Thyroid gland (tissue), 4 donors: ENCODE measurements at regions not wholly inside any gene's neighbourhood (a gene's known extent, or its start where the extent isn't known, plus 50 kb on each side); places are given as distances from the start of the nearest gene placed in this dataset.

Experiments
- DNase-seq, 2 donors: peaks; one replicate each; pipeline ENCODE4 v3.0.0-alpha.2; 2019
- H3K27ac ChIP-seq, 3 donors: fragments of 200-600 bp; sonication (generic); 1 replicate in 2 of 3; 2 replicates in 1 of 3; pipeline ENCODE4 v1.5.1; 2016 to 2019; ENCODE audit warnings: mild to moderate bottlenecking in 1 of 3, moderate library complexity in 1 of 3
- H3K27me3 ChIP-seq: fragments of 200-600 bp; sonication (generic); one replicate; pipeline ENCODE4 v1.5.1; 2019
- H3K36me3 ChIP-seq, 2 donors: fragments of 200-600 bp; sonication (generic); one replicate each; pipeline ENCODE4 v1.5.1; 2016 to 2019
- H3K4me1 ChIP-seq, 2 donors: fragments of 200-600 bp; sonication (generic); one replicate each; pipeline ENCODE4 v1.5.1; 2017 to 2019
- H3K4me3 ChIP-seq, 3 donors: fragments of 200-600 bp; sonication (generic); replicated peaks in 1 of 3; 1 replicate in 2 of 3; 2 replicates in 1 of 3; pipeline ENCODE4 v1.5.1; 2016; ENCODE audit warnings: mild to moderate bottlenecking in 1 of 3
- H3K9me3 ChIP-seq: fragments of 200-600 bp; sonication (generic); one replicate; pipeline ENCODE4 v1.5.1; 2017
- POLR2A ChIP-seq, 2 donors: fragments of 450-650 bp; IDR thresholded peaks; one replicate each; pipeline ENCODE4 v1.6.1; 2017; ENCODE audit warnings: antibody characterized with exemption in 2 of 2, mild to moderate bottlenecking in 2 of 2, moderate library complexity in 1 of 2
- WGBS, 2 donors: methylation state at CpG; one replicate each; pipeline ENCODE4 v1.1.5; 2017; 5-methylcytosine and 5-hydroxymethylcytosine counted together
- intact Hi-C: fragments of 100-400 bp; cut with DNase I; formaldehyde crosslinking; loops from one replicate; pipeline ENCODE4 v1.15.1; 2023
- TF ChIP-seq, protein P1 (sequence below), 6 experiments: fragments of 200-600 bp in 3 of 6; fragments of 450-650 bp in 3 of 6; sonication (generic) in 3 of 6; IDR thresholded peaks; one replicate each; pipeline ENCODE4 v1.5.1; 2016 to 2019; ENCODE audit warnings: antibody characterized with exemption in 6 of 6, mild to moderate bottlenecking in 2 of 6, inconsistent platforms in 1 of 6, moderate library complexity in 1 of 6

DNA sequence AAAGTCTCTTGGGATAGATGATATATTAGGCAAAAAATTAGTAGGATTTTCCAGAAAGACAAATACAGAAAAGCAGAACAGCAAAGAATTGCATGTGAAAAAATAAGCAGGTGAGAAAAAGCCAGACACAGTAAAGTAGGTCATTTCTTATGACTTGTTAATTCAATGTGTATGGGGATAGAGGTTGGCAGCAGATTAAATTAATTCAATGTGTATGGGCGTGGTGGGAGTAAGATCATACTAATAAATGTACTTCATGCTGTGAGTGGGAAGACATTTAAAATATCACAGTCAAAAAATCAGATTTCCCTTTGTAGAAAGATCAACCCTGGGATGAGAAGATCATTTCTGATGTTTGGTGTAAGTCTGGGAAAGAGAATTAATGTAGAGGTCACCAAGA lies 1146.4 kb upstream of the INTU start:
- no peaks in the 10 kb centered on the region for H3K36me3 ChIP-seq
- no peaks in the 10 kb centered on the region for H3K4me1 ChIP-seq
- H3K27me3 ChIP-seq: no peaks in the 10 kb centered on the region
- no peak overlapping the region for H3K27ac ChIP-seq
- H3K4me3 ChIP-seq: no peak overlapping the region
- H3K9me3 ChIP-seq: no peaks in the 10 kb centered on the region
- intact Hi-C loops: no loop called here
- WGBS, 2 donors: 79 to 84% methylated on average over 1 of the region's 1 CpG
- no peak for DNase-seq
- TF ChIP-seq POLR2A (IDR thresholded peaks at IDR 0.05): no peak
- TF ChIP-seq, protein P1, sequence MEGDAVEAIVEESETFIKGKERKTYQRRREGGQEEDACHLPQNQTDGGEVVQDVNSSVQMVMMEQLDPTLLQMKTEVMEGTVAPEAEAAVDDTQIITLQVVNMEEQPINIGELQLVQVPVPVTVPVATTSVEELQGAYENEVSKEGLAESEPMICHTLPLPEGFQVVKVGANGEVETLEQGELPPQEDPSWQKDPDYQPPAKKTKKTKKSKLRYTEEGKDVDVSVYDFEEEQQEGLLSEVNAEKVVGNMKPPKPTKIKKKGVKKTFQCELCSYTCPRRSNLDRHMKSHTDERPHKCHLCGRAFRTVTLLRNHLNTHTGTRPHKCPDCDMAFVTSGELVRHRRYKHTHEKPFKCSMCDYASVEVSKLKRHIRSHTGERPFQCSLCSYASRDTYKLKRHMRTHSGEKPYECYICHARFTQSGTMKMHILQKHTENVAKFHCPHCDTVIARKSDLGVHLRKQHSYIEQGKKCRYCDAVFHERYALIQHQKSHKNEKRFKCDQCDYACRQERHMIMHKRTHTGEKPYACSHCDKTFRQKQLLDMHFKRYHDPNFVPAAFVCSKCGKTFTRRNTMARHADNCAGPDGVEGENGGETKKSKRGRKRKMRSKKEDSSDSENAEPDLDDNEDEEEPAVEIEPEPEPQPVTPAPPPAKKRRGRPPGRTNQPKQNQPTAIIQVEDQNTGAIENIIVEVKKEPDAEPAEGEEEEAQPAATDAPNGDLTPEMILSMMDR (IDR thresholded peaks at IDR 0.05): no peak

DNA sequence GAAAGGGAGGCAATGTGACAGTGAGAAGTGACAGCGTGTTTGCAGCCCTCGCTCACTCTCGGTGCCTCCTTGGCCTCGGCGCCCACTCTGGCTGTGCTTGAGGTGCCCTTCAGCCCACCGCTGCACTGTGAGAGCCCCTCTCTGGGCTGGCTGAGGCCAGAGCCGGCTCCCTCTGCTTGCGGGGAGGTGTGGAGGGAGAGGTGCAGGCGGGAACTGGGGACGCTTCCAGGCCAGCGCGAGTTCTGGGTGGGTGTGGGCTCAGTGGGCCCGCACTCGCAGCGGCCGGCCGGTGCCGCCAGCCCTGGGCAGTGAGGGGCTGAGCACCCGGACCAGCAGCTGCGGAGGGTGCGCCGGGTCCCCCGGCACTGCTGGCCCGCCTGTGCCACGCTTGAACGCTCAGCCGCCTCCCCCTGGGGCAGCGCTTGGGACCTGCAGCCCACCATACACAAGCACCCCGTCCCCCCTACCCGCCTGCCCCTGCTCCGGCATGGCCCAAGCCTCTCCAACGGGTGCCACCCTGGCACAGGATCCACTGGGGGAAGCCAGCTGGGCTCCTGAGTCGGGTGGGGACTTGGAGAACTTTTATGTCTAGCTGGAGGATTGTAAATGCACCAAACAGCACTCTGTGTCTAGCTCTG lies 1142.8 kb upstream of the INTU start:
- 95% methylated on average over 22 to 23 of the region's 33 CpGs for WGBS, 2 donors
- intact Hi-C loops: no loop called here
- no peaks in the 10 kb centered on the region for H3K27me3 ChIP-seq

DNA sequence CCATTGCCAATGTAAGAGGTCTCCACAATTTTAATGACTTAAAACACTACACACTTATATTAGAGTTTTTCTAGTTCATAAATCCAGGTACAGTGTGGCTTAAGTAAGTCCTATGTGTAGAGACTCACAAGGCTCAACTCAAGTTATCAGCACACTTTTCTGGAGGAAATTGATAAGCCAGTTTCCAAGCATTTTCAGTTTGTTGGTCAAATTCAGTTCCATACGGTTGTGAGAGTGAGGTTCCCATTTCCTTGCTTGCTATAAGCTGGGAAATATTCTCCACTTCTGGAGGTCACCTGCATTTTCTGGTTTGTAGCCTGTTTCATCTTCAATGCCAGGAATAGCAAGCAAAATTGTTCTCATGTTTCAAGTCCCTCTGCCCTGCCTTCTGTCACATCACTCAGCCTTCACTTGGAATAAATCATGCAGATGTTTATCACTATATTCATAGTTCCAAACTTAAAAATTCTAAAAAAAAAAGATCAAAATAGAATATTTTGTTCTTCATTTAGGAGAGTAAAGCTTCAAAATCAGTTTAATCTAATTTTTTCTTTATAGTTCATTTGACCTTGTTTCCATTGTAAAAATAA lies 1137.5 kb upstream of the INTU start:
- 76 to 87% methylated on average over 1 of the region's 1 CpG for WGBS, 2 donors
- Histone ChIP-seq H3K36me3 (no peaks in the 10 kb centered on the region), H3K27ac (no peak overlapping the region), H3K9me3 (no peaks in the 10 kb centered on the region), H3K4me1 (no peaks in the 10 kb centered on the region), H3K27me3 (no peaks in the 10 kb centered on the region), H3K4me3 (no peak overlapping the region)
- no peak for DNase-seq
- intact Hi-C loops: no loop called here
- no peak for TF ChIP-seq POLR2A (IDR thresholded peaks at IDR 0.05)
- TF ChIP-seq, protein P1 (IDR thresholded peaks at IDR 0.05): no peak

More for the DNA sequence above, 1142.8 kb upstream of the INTU start:
- no peak for DNase-seq
- no peak overlapping the region for H3K4me3 ChIP-seq
- TF ChIP-seq, protein P1 (IDR thresholded peaks at IDR 0.05): no peak
- TF ChIP-seq POLR2A (IDR thresholded peaks at IDR 0.05): no peak
- no peak overlapping the region for H3K27ac ChIP-seq
- no peaks in the 10 kb centered on the region for H3K9me3 ChIP-seq
- H3K36me3 ChIP-seq: no peaks in the 10 kb centered on the region
- no peaks in the 10 kb centered on the region for H3K4me1 ChIP-seq

- no peaks in the 10 kb centered on the region for H3K27me3 ChIP-seq
- no peaks in the 10 kb centered on the region for H3K36me3 ChIP-seq
- intact Hi-C loops: no loop called here
- WGBS, 2 donors: 78 to 85% methylated on average over 1 of the region's 1 CpG
- no peak for DNase-seq
- H3K9me3 ChIP-seq: no peaks in the 10 kb centered on the region
- no peaks in the 10 kb centered on the region for H3K4me1 ChIP-seq
- no peak overlapping the region for H3K4me3 ChIP-seq
- TF ChIP-seq POLR2A (IDR thresholded peaks at IDR 0.05): no peak
- TF ChIP-seq, protein P1 (IDR thresholded peaks at IDR 0.05): no peak
- H3K27ac ChIP-seq: no peak overlapping the region
Measured at GRCh38 chr4:126512979-126513378, 1119.8 kb upstream of the INTU start.

DNA sequence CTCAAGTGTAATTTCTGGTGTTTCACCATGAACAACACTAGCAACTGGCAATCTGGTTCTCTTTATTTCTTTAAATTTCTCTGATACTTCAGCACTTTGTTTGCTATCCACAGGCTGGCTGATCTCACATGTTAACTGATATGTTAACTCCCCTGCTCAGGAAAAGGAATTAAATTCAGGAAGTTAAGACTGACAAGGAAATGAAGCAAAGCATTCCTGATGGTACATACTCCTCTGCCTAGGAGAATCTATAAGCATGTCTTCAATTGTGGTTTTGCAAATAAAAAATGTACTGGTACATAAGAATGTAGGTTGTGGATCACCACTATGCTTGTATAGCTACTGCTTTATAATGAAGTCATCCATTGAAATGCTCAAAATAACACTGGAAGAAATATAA lies 1119.2 kb upstream of the INTU start:
- TF ChIP-seq POLR2A (IDR thresholded peaks at IDR 0.05): no peak
- TF ChIP-seq, protein P1 (IDR thresholded peaks at IDR 0.05): no peak
- Histone ChIP-seq H3K36me3 (no peaks in the 10 kb centered on the region), H3K4me3 (no peak overlapping the region), H3K9me3 (no peaks in the 10 kb centered on the region), H3K4me1 (no peaks in the 10 kb centered on the region), H3K27ac (no peak overlapping the region), H3K27me3 (no peaks in the 10 kb centered on the region)
- DNase-seq: no peak
- intact Hi-C loops: no loop called here
